ENCODE measurements at regions not wholly inside any gene's neighbourhood (a gene's known extent, or its start where the extent isn't known, plus 50 kb on each side); places are given as distances from the start of the nearest gene placed in this dataset.
"Not testable (repeated sequence)": the region's sequence is repeated elsewhere in the genome, so short reads cannot be mapped to it uniquely, and the experiment has no call there.

GRCh38 chr12:105445649-105446048 is 115.2 kb downstream of the C12orf75 start (continued):
- TF ChIP-seq HSF1 (IDR thresholded peaks at IDR 0.05; ENCODE audit: low read depth, low read length), result no peak
- TF ChIP-seq FOXK2 (IDR thresholded peaks at IDR 0.05), result no peak
- TF ChIP-seq IRF3 (IDR thresholded peaks at IDR 0.05), result no peak
- TF ChIP-seq TCF3 (IDR thresholded peaks at IDR 0.05; ENCODE audit: borderline replicate concordance, insufficient read depth, low read depth, low read length), result no peak
- TF ChIP-seq ZNF622 (IDR thresholded peaks at IDR 0.05), result no peak
- no peak for TF ChIP-seq CUX1 (IDR thresholded peaks at IDR 0.05; ENCODE audit: insufficient replicate concordance, low read depth, low read length)
- TF ChIP-seq ESRRA (IDR thresholded peaks at IDR 0.05; ENCODE audit: low read length), result no peak
- no peak for TF ChIP-seq SREBF2 (IDR thresholded peaks at IDR 0.05; ENCODE audit: low read length)
- no peak for TF ChIP-seq BCLAF1 (IDR thresholded peaks at IDR 0.05)

GRCh38 chr12:105446460-105446859 is 116.0 kb downstream of the C12orf75 start:
- CTCF ChIA-PET; SMC1A ChIA-PET (ENCODE audit: uncharacterized antibody, unreplicated experiment); H3K27ac ChIP-seq (ENCODE audit: control insufficient read depth, insufficient read depth); H3K36me3 ChIP-seq (ENCODE audit: control insufficient read depth in 2 of 2, insufficient read depth in 2 of 2, low read length in 1 of 2); H4K20me1 ChIP-seq (ENCODE audit: control insufficient read depth, insufficient read depth); DNase-seq (ENCODE audit: low read depth, low spot score); H3K4me3 ChIP-seq; RAD21 ChIA-PET (ENCODE audit: unreplicated experiment); H2AFZ ChIP-seq (ENCODE audit: control insufficient read depth, low read depth, low read length); intact Hi-C loops (cut with micrococcal nuclease; ENCODE audit: unreplicated experiment); H3K9ac ChIP-seq (ENCODE audit: control insufficient read depth, insufficient read depth, low read length); H3K79me2 ChIP-seq (ENCODE audit: control insufficient read depth, insufficient read depth, low read length); ATAC-seq; H3K4me1 ChIP-seq (ENCODE audit: control insufficient read depth, insufficient read depth, low read length); H3K4me2 ChIP-seq (ENCODE audit: control insufficient read depth, insufficient read depth); POLR2A ChIA-PET; FAIRE-seq; BruUV-seq (replicated peaks); in situ Hi-C loops (cut with MboI); H3K9me3 ChIP-seq (replicated peaks; ENCODE audit: control insufficient read depth, insufficient read depth, low read length); H3K27me3 ChIP-seq (replicated peaks in 1 of 2; ENCODE audit: control insufficient read depth in 2 of 2, insufficient read depth in 2 of 2, low read length in 1 of 2): not testable (repeated sequence)
- WGBS (ENCODE audit: insufficient coverage, insufficient replicate concordance, low lambda C conversion rate, missing lambda C conversion rate), result 50% methylated on average over 2 of the region's 2 CpGs
